ENCODE measurements at regions not wholly inside any gene's neighbourhood (a gene's known extent, or its start where the extent isn't known, plus 50 kb on each side); places are given as distances from the start of the nearest gene placed in this dataset.

- TF ChIP-seq AEBP2 (tag by site-specific recombination; IDR thresholded peaks at IDR 0.05; ENCODE audit: borderline replicate concordance), result no peak
These were observed 172.7 kb upstream of the LRATD1 start (continued) for GRCh38 chr2:14459786-14460325.

DNA sequence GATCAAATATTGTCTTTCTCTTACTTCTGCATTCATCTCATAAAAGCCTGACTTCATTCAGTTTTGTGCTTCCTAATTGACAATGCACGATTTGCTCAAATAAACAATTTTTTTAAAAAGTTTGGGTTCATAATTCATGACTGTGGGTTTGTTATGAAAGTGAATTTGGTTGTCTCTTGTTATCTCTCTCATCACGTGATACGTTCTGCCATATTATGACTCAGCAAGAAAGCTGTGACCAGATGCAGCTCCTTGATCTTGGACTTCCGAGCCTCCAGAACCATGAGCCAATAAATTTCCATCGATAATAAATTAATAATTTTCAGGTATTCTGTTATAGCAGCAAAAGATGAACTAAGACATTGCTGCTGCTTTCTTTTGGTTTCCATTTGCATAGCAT lies 156.5 kb upstream of the LRATD1 start:
- Histone ChIP-seq H3K36me3 (ENCODE audit: control insufficient read depth in 2 of 2, insufficient read depth in 1 of 2, low read length in 2 of 2) (no peaks in the 10 kb centered on the region), H3K9me3 (ENCODE audit: control insufficient read depth, insufficient read depth, low read depth, low read length) (no peaks in the 10 kb centered on the region), H3K4me1 (ENCODE audit: control insufficient read depth, insufficient read depth, low read length) (no peaks in the 10 kb centered on the region), H3K27ac (ENCODE audit: extremely low read depth, low read depth, low read length) (no peak overlapping the region), H3K4me3 (ENCODE audit: low read depth, low read length) (no peak overlapping the region)
- CTCF ChIA-PET, result no interaction called here
- TF ChIP-seq OVOL3 (tag by site-specific recombination; IDR thresholded peaks at IDR 0.05) (no peak), RBAK (tag by site-specific recombination; IDR thresholded peaks at IDR 0.05) (no peak), PRDM1 (tag by site-specific recombination; IDR thresholded peaks at IDR 0.05) (no peak), ZBTB17 (tag by site-specific recombination; IDR thresholded peaks at IDR 0.05) (no peak), ZNF239 (tag by site-specific recombination; IDR thresholded peaks at IDR 0.05) (no peak), ZFP37 (tag by site-specific recombination; IDR thresholded peaks at IDR 0.05) (no peak), ZNF544 (tag by site-specific recombination; IDR thresholded peaks at IDR 0.05) (no peak), KLF9 (tag by site-specific recombination; IDR thresholded peaks at IDR 0.05; ENCODE audit: low read depth) (no peak), ZNF555 (tag by site-specific recombination; conservative IDR thresholded peaks at IDR 0.05) (no peak), ZNF394 (tag by site-specific recombination; IDR thresholded peaks at IDR 0.05; ENCODE audit: borderline replicate concordance) (no peak), ZXDB (tag by site-specific recombination; IDR thresholded peaks at IDR 0.05) (no peak), HOXC10 (CRISPR knock-in tag; IDR thresholded peaks at IDR 0.05) (no peak), ZNF830 (tag by site-specific recombination; IDR thresholded peaks at IDR 0.05; ENCODE audit: low read depth) (no peak), ZNF660 (tag by site-specific recombination; IDR thresholded peaks at IDR 0.05) (no peak), ZNF549 (tag by site-specific recombination; IDR thresholded peaks at IDR 0.05) (no peak)
- TF ChIP-seq, protein P1, sequence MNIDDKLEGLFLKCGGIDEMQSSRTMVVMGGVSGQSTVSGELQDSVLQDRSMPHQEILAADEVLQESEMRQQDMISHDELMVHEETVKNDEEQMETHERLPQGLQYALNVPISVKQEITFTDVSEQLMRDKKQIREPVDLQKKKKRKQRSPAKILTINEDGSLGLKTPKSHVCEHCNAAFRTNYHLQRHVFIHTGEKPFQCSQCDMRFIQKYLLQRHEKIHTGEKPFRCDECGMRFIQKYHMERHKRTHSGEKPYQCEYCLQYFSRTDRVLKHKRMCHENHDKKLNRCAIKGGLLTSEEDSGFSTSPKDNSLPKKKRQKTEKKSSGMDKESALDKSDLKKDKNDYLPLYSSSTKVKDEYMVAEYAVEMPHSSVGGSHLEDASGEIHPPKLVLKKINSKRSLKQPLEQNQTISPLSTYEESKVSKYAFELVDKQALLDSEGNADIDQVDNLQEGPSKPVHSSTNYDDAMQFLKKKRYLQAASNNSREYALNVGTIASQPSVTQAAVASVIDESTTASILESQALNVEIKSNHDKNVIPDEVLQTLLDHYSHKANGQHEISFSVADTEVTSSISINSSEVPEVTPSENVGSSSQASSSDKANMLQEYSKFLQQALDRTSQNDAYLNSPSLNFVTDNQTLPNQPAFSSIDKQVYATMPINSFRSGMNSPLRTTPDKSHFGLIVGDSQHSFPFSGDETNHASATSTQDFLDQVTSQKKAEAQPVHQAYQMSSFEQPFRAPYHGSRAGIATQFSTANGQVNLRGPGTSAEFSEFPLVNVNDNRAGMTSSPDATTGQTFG (tag by site-specific recombination; IDR thresholded peaks at IDR 0.05; ENCODE audit: borderline replicate concordance), result no peak
- POLR2A ChIA-PET, result no interaction called here

DNA sequence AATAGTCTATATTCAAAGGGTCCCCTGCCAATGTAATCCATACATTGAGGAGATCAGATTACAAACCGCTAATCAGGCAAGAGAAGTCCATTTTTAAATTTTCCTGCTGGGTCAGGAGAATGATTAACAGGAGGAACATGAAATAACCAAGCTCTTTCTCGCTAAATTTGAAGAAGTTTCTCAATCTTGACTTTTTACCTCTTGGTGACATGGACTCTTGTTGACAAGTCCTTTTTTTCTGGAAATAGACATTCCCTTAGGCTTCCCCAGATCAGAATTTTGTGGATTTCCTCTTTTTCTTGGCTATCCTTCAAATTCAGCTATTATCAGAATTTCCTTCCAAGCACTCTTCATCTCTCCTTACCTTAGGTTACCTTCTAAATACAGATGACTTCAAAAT lies 153.0 kb upstream of the LRATD1 start:
- Histone ChIP-seq H3K4me3 (ENCODE audit: low read depth, low read length) (no peak overlapping the region), H3K9me3 (ENCODE audit: control insufficient read depth, insufficient read depth, low read depth, low read length) (no peaks in the 10 kb centered on the region), H3K4me1 (ENCODE audit: control insufficient read depth, insufficient read depth, low read length) (no peaks in the 10 kb centered on the region), H3K27ac (ENCODE audit: extremely low read depth, low read depth, low read length) (no peak overlapping the region), H3K36me3 (ENCODE audit: control insufficient read depth in 2 of 2, insufficient read depth in 1 of 2, low read length in 2 of 2) (no peaks in the 10 kb centered on the region)
- CTCF ChIA-PET, result interaction anchor here (0.7 kb wide), 1 partner anchor 422 kb away, joined by 3 read pairs; no protein-coding TSS in a partner anchor
- POLR2A ChIA-PET, result no interaction called here
- TF ChIP-seq ZNF416 (tag by site-specific recombination; IDR thresholded peaks at IDR 0.05), result no peak
- no peak for TF ChIP-seq MZF1 (tag by site-specific recombination; IDR thresholded peaks at IDR 0.05; ENCODE audit: borderline replicate concordance)
- TF ChIP-seq, protein P2, sequence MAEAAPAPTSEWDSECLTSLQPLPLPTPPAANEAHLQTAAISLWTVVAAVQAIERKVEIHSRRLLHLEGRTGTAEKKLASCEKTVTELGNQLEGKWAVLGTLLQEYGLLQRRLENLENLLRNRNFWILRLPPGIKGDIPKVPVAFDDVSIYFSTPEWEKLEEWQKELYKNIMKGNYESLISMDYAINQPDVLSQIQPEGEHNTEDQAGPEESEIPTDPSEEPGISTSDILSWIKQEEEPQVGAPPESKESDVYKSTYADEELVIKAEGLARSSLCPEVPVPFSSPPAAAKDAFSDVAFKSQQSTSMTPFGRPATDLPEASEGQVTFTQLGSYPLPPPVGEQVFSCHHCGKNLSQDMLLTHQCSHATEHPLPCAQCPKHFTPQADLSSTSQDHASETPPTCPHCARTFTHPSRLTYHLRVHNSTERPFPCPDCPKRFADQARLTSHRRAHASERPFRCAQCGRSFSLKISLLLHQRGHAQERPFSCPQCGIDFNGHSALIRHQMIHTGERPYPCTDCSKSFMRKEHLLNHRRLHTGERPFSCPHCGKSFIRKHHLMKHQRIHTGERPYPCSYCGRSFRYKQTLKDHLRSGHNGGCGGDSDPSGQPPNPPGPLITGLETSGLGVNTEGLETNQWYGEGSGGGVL (tag by site-specific recombination; IDR thresholded peaks at IDR 0.05), result no peak
- TF ChIP-seq ZNF792 (tag by site-specific recombination; IDR thresholded peaks at IDR 0.05), result no peak
- TF ChIP-seq ZBTB44 (tag by site-specific recombination; IDR thresholded peaks at IDR 0.05), result no peak
- TF ChIP-seq HOXD13 (CRISPR knock-in tag; IDR thresholded peaks at IDR 0.05; ENCODE audit: borderline replicate concordance), result no peak
- TF ChIP-seq ZNF561 (tag by site-specific recombination; IDR thresholded peaks at IDR 0.05; ENCODE audit: borderline replicate concordance), result no peak
